Hematopoietic multipotent progenitor cell treated with erythropoietin and hydrocortisone succinate and interleukin-3 and kit ligand, for 17 days (in vitro differentiated cells): ENCODE measurements at regions not wholly inside any gene's neighbourhood (a gene's known extent, or its start where the extent isn't known, plus 50 kb on each side); places are given as distances from the start of the nearest gene placed in this dataset.
"Not testable (repeated sequence)": the region's sequence is repeated elsewhere in the genome, so short reads cannot be mapped to it uniquely, and the experiment has no call there.

Experiments
- DNase-seq: peaks from one replicate; pipeline ENCODE4 v3.0.0-alpha.2; 2015; ENCODE audit warnings: low spot score

- no peak for DNase-seq
Measured at GRCh38 chr6:145277358-145278086, 457.8 kb downstream of the EPM2A start.

GRCh38 chr6:145278163-145278807, 457.0 kb downstream of the EPM2A start:
- DNase-seq, result no peak

- DNase-seq, result no peak
Measured at GRCh38 chr6:145279551-145279950, 455.8 kb downstream of the EPM2A start.

- no peak for DNase-seq
Measured at GRCh38 chr6:145279993-145280392, 455.3 kb downstream of the EPM2A start.

GRCh38 chr6:145283209-145283608, 452.1 kb downstream of the EPM2A start:
- DNase-seq, result not testable (repeated sequence)

- no peak for DNase-seq
Measured at GRCh38 chr6:145283856-145284255, 451.5 kb downstream of the EPM2A start.

GRCh38 chr6:145286916-145287315, 448.4 kb downstream of the EPM2A start:
- no peak for DNase-seq

- no peak for DNase-seq
Measured at GRCh38 chr6:145289573-145289972, 445.7 kb downstream of the EPM2A start.

- DNase-seq, result no peak
Measured at GRCh38 chr6:145290122-145290521, 445.2 kb downstream of the EPM2A start.

GRCh38 chr6:145292066-145292465, 443.3 kb downstream of the EPM2A start:
- DNase-seq, result no peak

- no peak for DNase-seq
Measured at GRCh38 chr6:145294942-145295341, 440.4 kb downstream of the EPM2A start.

- DNase-seq, result no peak
Measured at GRCh38 chr6:145295746-145296145, 439.6 kb downstream of the EPM2A start.

- no peak for DNase-seq
Measured at GRCh38 chr6:145305670-145306069, 429.6 kb downstream of the EPM2A start.

- DNase-seq, result no peak
Measured at GRCh38 chr6:145306489-145306888, 428.8 kb downstream of the EPM2A start.

- DNase-seq, result no peak
Measured at GRCh38 chr6:145309842-145310535, 425.3 kb downstream of the EPM2A start.

GRCh38 chr6:145312481-145312880, 422.8 kb downstream of the EPM2A start:
- no peak for DNase-seq

- DNase-seq, result no peak
Measured at GRCh38 chr6:145313041-145313855, 422.1 kb downstream of the EPM2A start.

- DNase-seq, result no peak
Measured at GRCh38 chr6:145315982-145316600, 419.2 kb downstream of the EPM2A start.

GRCh38 chr6:145318952-145319351, 416.4 kb downstream of the EPM2A start:
- no peak for DNase-seq

GRCh38 chr6:145319605-145320004, 415.7 kb downstream of the EPM2A start:
- no peak for DNase-seq

- no peak for DNase-seq
Measured at GRCh38 chr6:145323646-145324045, 411.7 kb downstream of the EPM2A start.

- DNase-seq, result no peak
Measured at GRCh38 chr6:145327586-145327985, 407.7 kb downstream of the EPM2A start.
